ENCODE measurements at regions not wholly inside any gene's neighbourhood (a gene's known extent, or its start where the extent isn't known, plus 50 kb on each side); places are given as distances from the start of the nearest gene placed in this dataset.

DNA sequence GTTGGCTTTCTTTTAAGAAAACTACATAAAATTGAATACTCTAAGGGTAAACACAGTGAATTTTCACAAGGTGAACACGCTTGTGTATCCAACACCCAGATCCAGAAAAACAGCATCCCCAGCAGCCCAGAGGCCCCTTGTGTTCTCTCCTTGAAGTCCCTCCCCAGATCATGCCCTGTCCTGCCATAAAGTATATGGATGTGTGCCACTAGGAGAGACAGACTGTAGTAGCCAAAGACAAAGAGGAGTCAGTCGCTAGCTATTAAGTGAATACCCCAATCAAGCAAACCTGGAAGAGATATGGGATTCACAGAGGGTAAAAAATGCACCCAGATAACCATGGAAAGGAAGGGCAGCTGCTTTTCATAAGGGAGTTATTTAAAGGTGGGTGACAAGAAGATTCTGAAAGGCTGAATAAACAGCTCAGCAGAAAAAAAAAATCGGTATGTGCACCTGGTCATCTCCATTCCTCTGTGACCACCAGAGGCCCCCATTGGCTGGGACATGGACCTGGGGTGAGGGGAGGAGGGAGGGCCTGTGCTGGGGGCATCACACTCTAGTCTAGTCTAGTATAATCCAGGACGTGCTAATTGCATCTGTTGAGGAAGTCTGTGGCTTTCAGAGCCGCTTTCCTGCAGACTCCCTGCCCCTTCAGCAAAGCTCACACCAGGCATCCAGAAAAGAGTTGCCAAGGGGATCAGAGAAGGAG, 167.3 kb upstream of the NDN start:
- TF ChIP-seq, protein P1, sequence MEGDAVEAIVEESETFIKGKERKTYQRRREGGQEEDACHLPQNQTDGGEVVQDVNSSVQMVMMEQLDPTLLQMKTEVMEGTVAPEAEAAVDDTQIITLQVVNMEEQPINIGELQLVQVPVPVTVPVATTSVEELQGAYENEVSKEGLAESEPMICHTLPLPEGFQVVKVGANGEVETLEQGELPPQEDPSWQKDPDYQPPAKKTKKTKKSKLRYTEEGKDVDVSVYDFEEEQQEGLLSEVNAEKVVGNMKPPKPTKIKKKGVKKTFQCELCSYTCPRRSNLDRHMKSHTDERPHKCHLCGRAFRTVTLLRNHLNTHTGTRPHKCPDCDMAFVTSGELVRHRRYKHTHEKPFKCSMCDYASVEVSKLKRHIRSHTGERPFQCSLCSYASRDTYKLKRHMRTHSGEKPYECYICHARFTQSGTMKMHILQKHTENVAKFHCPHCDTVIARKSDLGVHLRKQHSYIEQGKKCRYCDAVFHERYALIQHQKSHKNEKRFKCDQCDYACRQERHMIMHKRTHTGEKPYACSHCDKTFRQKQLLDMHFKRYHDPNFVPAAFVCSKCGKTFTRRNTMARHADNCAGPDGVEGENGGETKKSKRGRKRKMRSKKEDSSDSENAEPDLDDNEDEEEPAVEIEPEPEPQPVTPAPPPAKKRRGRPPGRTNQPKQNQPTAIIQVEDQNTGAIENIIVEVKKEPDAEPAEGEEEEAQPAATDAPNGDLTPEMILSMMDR (IDR thresholded peaks at IDR 0.05), result no peak
- no peak for TF ChIP-seq POLR2A (IDR thresholded peaks at IDR 0.05)
